ENCODE measurements at regions not wholly inside any gene's neighbourhood (a gene's known extent, or its start where the extent isn't known, plus 50 kb on each side); places are given as distances from the start of the nearest gene placed in this dataset.
A peak's percentile ranks its signal among the peaks of the same experiment; 100 is the strongest.

DNA sequence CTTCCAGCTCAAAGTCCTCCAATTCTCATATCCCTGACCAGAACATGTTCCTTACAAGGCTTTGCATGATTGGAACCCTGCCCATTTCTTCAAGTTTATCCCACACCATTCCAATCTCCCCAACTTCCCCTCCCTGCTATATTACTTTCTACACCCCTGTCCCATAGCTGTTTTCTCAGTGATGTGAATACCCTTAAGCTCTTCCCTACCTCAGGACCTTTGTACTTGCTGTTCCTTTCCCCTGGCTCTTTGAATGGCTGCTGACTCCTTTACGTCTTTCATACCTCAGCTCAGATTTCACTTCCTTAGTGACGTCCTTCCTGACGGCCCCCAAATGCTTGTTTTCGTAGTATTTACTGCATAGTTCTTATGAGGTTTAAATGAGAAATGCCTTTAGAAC lies 166.2 kb upstream of the ZNF462 start:
- no peak overlapping the region for H3K9ac ChIP-seq (ENCODE audit: low read length in 3 of 3)
- DNase-seq: no peak
- H3K4me3 ChIP-seq (ENCODE audit: low read length in 3 of 3): no peak overlapping the region
- TF ChIP-seq, protein P1, sequence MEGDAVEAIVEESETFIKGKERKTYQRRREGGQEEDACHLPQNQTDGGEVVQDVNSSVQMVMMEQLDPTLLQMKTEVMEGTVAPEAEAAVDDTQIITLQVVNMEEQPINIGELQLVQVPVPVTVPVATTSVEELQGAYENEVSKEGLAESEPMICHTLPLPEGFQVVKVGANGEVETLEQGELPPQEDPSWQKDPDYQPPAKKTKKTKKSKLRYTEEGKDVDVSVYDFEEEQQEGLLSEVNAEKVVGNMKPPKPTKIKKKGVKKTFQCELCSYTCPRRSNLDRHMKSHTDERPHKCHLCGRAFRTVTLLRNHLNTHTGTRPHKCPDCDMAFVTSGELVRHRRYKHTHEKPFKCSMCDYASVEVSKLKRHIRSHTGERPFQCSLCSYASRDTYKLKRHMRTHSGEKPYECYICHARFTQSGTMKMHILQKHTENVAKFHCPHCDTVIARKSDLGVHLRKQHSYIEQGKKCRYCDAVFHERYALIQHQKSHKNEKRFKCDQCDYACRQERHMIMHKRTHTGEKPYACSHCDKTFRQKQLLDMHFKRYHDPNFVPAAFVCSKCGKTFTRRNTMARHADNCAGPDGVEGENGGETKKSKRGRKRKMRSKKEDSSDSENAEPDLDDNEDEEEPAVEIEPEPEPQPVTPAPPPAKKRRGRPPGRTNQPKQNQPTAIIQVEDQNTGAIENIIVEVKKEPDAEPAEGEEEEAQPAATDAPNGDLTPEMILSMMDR (IDR thresholded peaks at IDR 0.05; ENCODE audit: borderline replicate concordance, extremely low read depth, insufficient read depth): no peak
- no peak for FAIRE-seq
- intact Hi-C loops (cut with DNase I): no loop called here
- H3K27me3 ChIP-seq (ENCODE audit: control insufficient read depth, insufficient read depth, low read length): no peaks in the 10 kb centered on the region
- H3K9me3 ChIP-seq (ENCODE audit: control insufficient read depth in 2 of 3, insufficient read depth in 1 of 3, low read length in 3 of 3): no peaks in the 10 kb centered on the region
- peaks cover 0 to 2% (median 0%) of the 10 kb centered on the region in 3 donors for H3K4me1 ChIP-seq (ENCODE audit: control insufficient read depth in 2 of 3, insufficient read depth in 2 of 3, low read depth in 1 of 3, low read length in 3 of 3)
- no peak overlapping the region for H3K27ac ChIP-seq (ENCODE audit: low read depth in 2 of 2, low read length in 2 of 2)
- no peaks in the 10 kb centered on the region for H3K36me3 ChIP-seq (ENCODE audit: control insufficient read depth in 2 of 3, insufficient read depth in 3 of 3, low read length in 3 of 3)

DNA sequence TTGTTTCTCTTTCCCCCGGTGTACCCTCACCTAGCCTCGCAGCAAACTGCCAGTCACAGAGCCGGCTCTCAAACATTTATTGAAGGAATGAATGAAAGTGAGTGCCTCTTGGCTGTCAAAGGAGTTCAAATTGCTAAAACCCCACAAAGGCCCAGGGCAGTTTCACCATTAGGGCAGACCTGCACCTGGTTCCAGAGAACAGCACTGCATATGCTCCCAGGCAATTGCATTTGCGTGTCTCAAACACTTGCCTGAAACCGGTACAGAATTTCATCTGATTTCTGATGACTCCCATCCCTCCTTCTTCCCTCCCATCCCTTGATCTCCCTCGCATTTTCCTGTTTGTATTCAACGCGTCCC lies 165.6 kb upstream of the ZNF462 start:
- TF ChIP-seq, protein P1 (IDR thresholded peaks at IDR 0.05; ENCODE audit: borderline replicate concordance, extremely low read depth, insufficient read depth): no peak
- H3K27ac ChIP-seq (ENCODE audit: low read depth in 2 of 2, low read length in 2 of 2): peak overlapping the region in 1 of 2 donors; percentile 41
- no peaks in the 10 kb centered on the region for H3K36me3 ChIP-seq (ENCODE audit: control insufficient read depth in 2 of 3, insufficient read depth in 3 of 3, low read length in 3 of 3)
- DNase-seq (no peak), FAIRE-seq (no peak)
- no peaks in the 10 kb centered on the region for H3K27me3 ChIP-seq (ENCODE audit: control insufficient read depth, insufficient read depth, low read length)
- peak overlapping the region in 2 of 3 donors; percentile 54 to 56 for H3K4me3 ChIP-seq (ENCODE audit: low read length in 3 of 3)
- H3K4me1 ChIP-seq (ENCODE audit: control insufficient read depth in 2 of 3, insufficient read depth in 2 of 3, low read depth in 1 of 3, low read length in 3 of 3): peaks cover 0 to 2% (median 0%) of the 10 kb centered on the region in 3 donors
- H3K9me3 ChIP-seq (ENCODE audit: control insufficient read depth in 2 of 3, insufficient read depth in 1 of 3, low read length in 3 of 3): no peaks in the 10 kb centered on the region
- no peak overlapping the region for H3K9ac ChIP-seq (ENCODE audit: low read length in 3 of 3)
- intact Hi-C loops (cut with DNase I): no loop called here

DNA sequence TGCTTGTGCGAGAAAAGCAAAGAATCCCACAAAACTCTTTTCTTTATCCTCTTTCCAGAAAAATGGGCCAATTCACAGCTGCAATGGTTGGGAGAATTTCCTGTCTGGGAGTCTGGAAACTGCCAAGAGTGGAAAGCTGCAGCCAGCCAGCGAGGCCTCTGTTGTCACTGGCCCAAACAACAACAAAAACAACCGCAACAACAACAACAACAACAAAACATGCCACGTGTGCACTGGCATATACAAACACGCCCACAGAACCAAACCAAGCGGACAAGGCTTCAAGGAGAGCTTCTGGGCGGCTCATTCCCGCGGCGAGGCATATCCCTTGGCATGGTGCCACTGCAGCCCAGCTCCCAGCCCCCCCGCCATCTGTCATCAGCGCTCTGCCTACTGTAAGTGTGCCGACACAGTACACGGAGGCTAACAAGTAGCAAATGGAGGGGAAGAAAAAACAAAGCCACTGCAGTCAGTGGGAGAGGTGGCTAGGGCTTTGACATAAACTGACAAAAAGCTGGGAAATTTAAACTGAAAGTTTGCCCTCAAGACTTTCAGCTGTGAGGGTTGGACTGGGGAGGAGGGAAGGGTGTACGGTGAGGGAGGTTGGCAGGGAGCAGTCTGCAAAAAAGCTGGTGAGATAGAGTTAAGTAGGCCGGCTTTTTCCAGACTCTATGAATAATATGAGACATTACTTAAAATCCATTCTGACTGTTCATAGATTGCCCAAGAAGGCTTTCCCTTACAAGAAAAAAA lies 165.0 kb upstream of the ZNF462 start:
- Histone ChIP-seq H3K27ac (ENCODE audit: low read depth in 2 of 2, low read length in 2 of 2) (peak overlapping the region in 1 of 2 donors; percentile 41), H3K27me3 (ENCODE audit: control insufficient read depth, insufficient read depth, low read length) (no peaks in the 10 kb centered on the region), H3K9ac (ENCODE audit: low read length in 3 of 3) (peak overlapping the region in 1 of 3 donors; percentile 4), H3K4me3 (ENCODE audit: low read length in 3 of 3) (peak overlapping the region; percentile 38 to 56 (median 54)), H3K4me1 (ENCODE audit: control insufficient read depth in 2 of 3, insufficient read depth in 2 of 3, low read depth in 1 of 3, low read length in 3 of 3) (peaks cover 0 to 2% (median 0%) of the 10 kb centered on the region in 3 donors), H3K9me3 (ENCODE audit: control insufficient read depth in 2 of 3, insufficient read depth in 1 of 3, low read length in 3 of 3) (no peaks in the 10 kb centered on the region), H3K36me3 (ENCODE audit: control insufficient read depth in 2 of 3, insufficient read depth in 3 of 3, low read length in 3 of 3) (no peaks in the 10 kb centered on the region)
- TF ChIP-seq, protein P1 (IDR thresholded peaks at IDR 0.05; ENCODE audit: borderline replicate concordance, extremely low read depth, insufficient read depth): no peak
- DNase-seq (peak; percentile 38 to 88 (median 52)), FAIRE-seq (no peak)
- intact Hi-C loops (cut with DNase I): no loop called here

Measured in kidney (tissue), 13 donors.